IMR-90 (cell line): ENCODE measurements at regions not wholly inside any gene's neighbourhood (a gene's known extent, or its start where the extent isn't known, plus 50 kb on each side); places are given as distances from the start of the nearest gene placed in this dataset.

Experiments
- ATAC-seq: fragments of 200-7000 bp; cut with Tn5 transposase; 2 replicates; pipeline ENCODE4 v1.9.1; 2020; ENCODE audit warnings: low read depth, mild to moderate bottlenecking, moderate library complexity
- BruUV-seq: library from RNA; stranded (reverse); fragments of 400-500 nt; replicated peaks from 2 replicates; lab custom pipeline; 2021; lab: Mats Ljungman, UMichigan
- CTCF ChIA-PET: fragments of 300-600 bp; formaldehyde crosslinking; extraction: SDS; loops from one replicate; lab custom pipeline; 2021; ENCODE audit warnings: antibody characterized with exemption; lab: Yijun Ruan, JAX
- POLR2A ChIA-PET: fragments of 300-600 bp; sonication (Branson Sonifier 250); formaldehyde crosslinking; loops from one replicate; lab custom pipeline; 2022; ENCODE audit warnings: antibody characterized with exemption; ENCODE audit not compliant: unreplicated experiment; lab: Charles Lee
- DNase-seq: peaks from one replicate; pipeline ENCODE4 v3.0.0; 2013
- H2AFZ ChIP-seq: replicated peaks from 2 replicates; pipeline ENCODE3; 2013; ENCODE audit warnings: low read length, mild to moderate bottlenecking; ENCODE audit not compliant: poor library complexity
- H2AK5ac ChIP-seq: 2 replicates; pipeline ENCODE4 v1.6.1; 2013; ENCODE audit warnings: low read depth, low read length, inconsistent platforms
- H2AK9ac ChIP-seq: replicated peaks from 2 replicates; pipeline ENCODE3; 2013; ENCODE audit warnings: mild to moderate bottlenecking, low read depth, low read length, moderate library complexity; ENCODE audit not compliant: poor library complexity
- H2BK120ac ChIP-seq: 2 replicates; pipeline ENCODE4 v1.6.1; 2013; ENCODE audit warnings: low read depth, low read length, inconsistent platforms
- H2BK15ac ChIP-seq: 3 replicates; pipeline ENCODE4 v1.6.1; 2013; ENCODE audit warnings: low read depth, low read length, inconsistent platforms
- H2BK20ac ChIP-seq: 2 replicates; pipeline ENCODE4 v1.6.1; 2013; ENCODE audit warnings: low read depth, mild to moderate bottlenecking, inconsistent platforms, low read length, moderate library complexity
- H2BK5ac ChIP-seq: 2 replicates; pipeline ENCODE4 v1.6.1; 2013; ENCODE audit warnings: mild to moderate bottlenecking, low read depth, low read length, inconsistent platforms; ENCODE audit not compliant: poor library complexity, severe bottlenecking
- H3K14ac ChIP-seq: replicated peaks from 2 replicates; pipeline ENCODE4 v1.6.1; 2013; ENCODE audit warnings: low read depth, low read length, inconsistent platforms
- H3K18ac ChIP-seq: 2 replicates; pipeline ENCODE4 v1.6.1; 2013; ENCODE audit warnings: low read depth, low read length, control low read depth
- H3K23ac ChIP-seq: 2 replicates; pipeline ENCODE4 v1.6.1; 2013; ENCODE audit warnings: low read depth, low read length, inconsistent platforms
- H3K27ac ChIP-seq: 2 replicates; pipeline ENCODE4 v1.5.1; 2013; ENCODE audit warnings: mild to moderate bottlenecking, control low read depth, low read length; ENCODE audit not compliant: insufficient read depth
- H3K27me3 ChIP-seq: 2 replicates; pipeline ENCODE4 v1.6.1; 2013; ENCODE audit warnings: low read length; ENCODE audit not compliant: control insufficient read depth, insufficient read depth
- H3K36me3 ChIP-seq: 2 replicates; pipeline ENCODE4 v1.6.1; 2013; ENCODE audit warnings: low read length, mixed read lengths; ENCODE audit not compliant: control insufficient read depth, insufficient read depth
- H3K4ac ChIP-seq: 2 replicates; pipeline ENCODE4 v1.6.1; 2013; ENCODE audit warnings: low read depth, low read length, inconsistent platforms
- H3K4me1 ChIP-seq: 2 replicates; pipeline ENCODE4 v1.6.1; 2013; ENCODE audit warnings: low read length, mixed read lengths; ENCODE audit not compliant: control insufficient read depth, insufficient read depth
- H3K4me2 ChIP-seq: 2 replicates; pipeline ENCODE4 v1.6.1; 2013; ENCODE audit warnings: low read depth, mild to moderate bottlenecking, control low read depth, low read length, moderate library complexity
- H3K4me3 ChIP-seq: 2 replicates; pipeline ENCODE4 v1.5.1; 2013; ENCODE audit warnings: low read depth, mild to moderate bottlenecking, control low read depth, low read length, moderate library complexity; ENCODE audit not compliant: insufficient read depth
- H3K56ac ChIP-seq: 2 replicates; pipeline ENCODE4 v1.6.1; 2013; ENCODE audit warnings: low read length, inconsistent platforms; ENCODE audit not compliant: insufficient read depth; ENCODE audit errors: extremely low read depth
- H3K79me1 ChIP-seq, 2 experiments: 2 replicates each; pipeline ENCODE4 v1.6.1; 2013; ENCODE audit warnings: low read length in 2 of 2, inconsistent platforms in 1 of 2, low read depth in 1 of 2
- H3K9ac ChIP-seq: 2 replicates; pipeline ENCODE4 v1.6.1; 2013; ENCODE audit warnings: low read depth, low read length, control low read depth
- H3K9me1 ChIP-seq: 2 replicates; pipeline ENCODE4 v1.6.1; 2013; ENCODE audit warnings: low read length, inconsistent platforms; ENCODE audit not compliant: insufficient read depth
- H3K9me3 ChIP-seq: 2 replicates; pipeline ENCODE4 v1.6.1; 2013; ENCODE audit warnings: low read length; ENCODE audit not compliant: control insufficient read depth, insufficient read depth
- H4K20me1 ChIP-seq: 2 replicates; pipeline ENCODE4 v1.6.1; 2013; ENCODE audit warnings: low read length, inconsistent platforms; ENCODE audit not compliant: insufficient read depth
- H4K5ac ChIP-seq: 2 replicates; pipeline ENCODE4 v1.6.1; 2013; ENCODE audit warnings: mild to moderate bottlenecking, low read depth, low read length, control low read depth
- H4K8ac ChIP-seq, 2 experiments: 2 replicates each; pipeline ENCODE4 v1.6.1; 2013; ENCODE audit warnings: low read depth in 2 of 2, low read length in 2 of 2, control low read depth in 1 of 2, inconsistent platforms in 1 of 2
- H4K91ac ChIP-seq: 2 replicates; pipeline ENCODE4 v1.6.1; 2013; ENCODE audit warnings: low read depth, low read length, inconsistent platforms; ENCODE audit not compliant: insufficient read depth
- MAFK ChIP-seq: IDR thresholded peaks from 2 replicates; pipeline ENCODE4 v1.6.1; 2012; ENCODE audit warnings: low read depth, low read length, improper control_type of control experiment
- RFX5 ChIP-seq: IDR thresholded peaks from 2 replicates; pipeline ENCODE4 v1.8.0; 2012; ENCODE audit warnings: low read depth, mild to moderate bottlenecking, low read length, moderate library complexity
- dilution Hi-C: fragments of 300-500 bp; cut with HindIII; formaldehyde crosslinking; loops from one replicate; pipeline ENCODE4 v1.14.3; 2018; ENCODE audit warnings: low sequenced_read_pairs; ENCODE audit not compliant: unreplicated experiment
- in situ Hi-C: fragments of 300-500 bp; cut with MboI; formaldehyde crosslinking; loops from 3 replicates; pipeline ENCODE4 v1.14.3; 2019; ENCODE audit warnings: low sequenced_read_pairs, inconsistent platforms, mixed read lengths
- intact Hi-C: fragments of 100-400 bp; cut with micrococcal nuclease; formaldehyde crosslinking; loops from 2 replicates; pipeline ENCODE4 v1.10.0; 2022

DNA sequence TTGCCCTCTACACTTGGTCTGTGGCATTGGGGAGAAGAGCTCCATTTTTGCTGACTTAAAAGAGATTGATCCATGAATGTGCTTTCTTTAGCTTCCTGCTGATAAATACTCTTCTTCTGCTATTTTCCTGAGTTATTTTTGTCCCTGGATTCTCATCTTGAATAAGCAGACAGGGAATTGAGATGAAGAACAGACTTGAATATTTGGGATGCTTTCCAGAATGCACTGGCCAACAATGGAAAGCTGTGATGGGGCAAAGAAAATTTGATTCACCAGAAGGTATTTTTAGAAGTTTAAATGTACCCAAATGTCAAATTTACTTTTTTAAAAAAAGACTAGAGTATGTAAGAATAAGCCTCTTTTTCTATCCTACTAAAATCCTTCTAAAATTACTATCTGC is 309.9 kb upstream of the PPP1R2C start:
- Histone ChIP-seq H3K79me1 (no peaks in the 10 kb centered on the region), H3K9me3 (peaks cover 3% of the 10 kb centered on the region; the same call in 1 of the 2 replicates), H4K20me1 (no peaks in the 10 kb centered on the region), H3K27ac (no peak overlapping the region), H3K14ac (no peak overlapping the region), H2AFZ (no peak overlapping the region), H2BK120ac (no peak overlapping the region), H4K8ac (no peak overlapping the region), H4K91ac (no peak overlapping the region), H3K23ac (no peak overlapping the region), H3K4me2 (no peak overlapping the region), H2BK15ac (no peak overlapping the region), H3K4ac (no peak overlapping the region), H2AK9ac (no peak overlapping the region), H4K5ac (no peak overlapping the region), H3K56ac (no peak overlapping the region), H3K18ac (no peak overlapping the region), H3K9me1 (no peaks in the 10 kb centered on the region), H3K9ac (no peak overlapping the region), H2BK5ac (no peak overlapping the region), H3K36me3 (no peaks in the 10 kb centered on the region), H3K4me3 (no peak overlapping the region), H2AK5ac (no peak overlapping the region), H3K4me1 (no peaks in the 10 kb centered on the region), H2BK20ac (no peak overlapping the region), H3K27me3 (no peaks in the 10 kb centered on the region)
- DNase-seq, result no peak
- in situ Hi-C loops (no loop called here), intact Hi-C loops (no loop called here), dilution Hi-C loops (no loop called here)
- TF ChIP-seq MAFK (no peak), RFX5 (no peak)
- ChIA-PET CTCF (no interaction called here), POLR2A (no interaction called here)
- ATAC-seq, result no peak
- no TSS peak for BruUV-seq
